Upper lobe of right lung (tissue), 1 donor: ENCODE measurements at regions not wholly inside any gene's neighbourhood (a gene's known extent, or its start where the extent isn't known, plus 50 kb on each side); places are given as distances from the start of the nearest gene placed in this dataset.
"Not testable (repeated sequence)": the region's sequence is repeated elsewhere in the genome, so short reads cannot be mapped to it uniquely, and the experiment has no call there.

ENCODE experiments used
- ATAC-seq: fragments of 200-7000 bp; cut with Tn5 transposase; one replicate; pipeline ENCODE4 v1.9.1; 2020; ENCODE audit warnings: mild to moderate bottlenecking, moderate library complexity
- DNase-seq: peaks from one replicate; pipeline ENCODE4 v3.0.0-alpha.2; 2020
- H3K27ac ChIP-seq: fragments of 200-600 bp; one replicate; pipeline ENCODE4 v1.8.0; 2022
- H3K27me3 ChIP-seq: fragments of 200-600 bp; one replicate; pipeline ENCODE4 v1.8.0; 2022; ENCODE audit warnings: mild to moderate bottlenecking
- H3K36me3 ChIP-seq: fragments of 200-600 bp; one replicate; pipeline ENCODE4 v1.8.0; 2022
- H3K4me1 ChIP-seq: fragments of 200-600 bp; one replicate; pipeline ENCODE4 v1.8.0; 2022
- H3K4me3 ChIP-seq: fragments of 200-600 bp; one replicate; pipeline ENCODE4 v1.8.0; 2022; ENCODE audit warnings: mild to moderate bottlenecking
- H3K9me3 ChIP-seq: fragments of 200-600 bp; one replicate; pipeline ENCODE4 v1.8.0; 2022
- intact Hi-C: fragments of 100-400 bp; cut with DNase I; formaldehyde crosslinking; loops from one replicate; pipeline ENCODE4 v1.11.0; 2022
- donor health status: DM: no; HTN: yes; CAD: no; lungs with severe emphysema.

DNA sequence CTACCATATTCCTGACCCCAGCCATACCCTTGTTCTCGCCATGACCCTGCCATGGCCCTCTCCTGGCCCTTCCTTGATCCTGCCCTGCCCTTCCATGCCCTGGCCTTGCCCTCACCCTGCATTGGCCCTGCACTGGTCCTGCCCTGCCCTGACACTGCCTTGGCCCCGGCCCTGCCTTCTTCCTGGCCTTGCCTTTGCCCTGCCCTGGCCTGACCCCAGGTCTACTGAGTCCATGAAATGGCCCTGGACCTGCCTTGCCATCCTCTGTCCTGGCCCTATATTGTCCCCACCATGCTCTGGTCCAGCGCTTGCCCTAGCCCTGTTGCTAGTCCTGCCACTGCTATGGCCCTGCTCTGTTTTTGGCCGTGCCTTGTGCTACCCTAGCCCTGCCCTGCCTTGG is 536.1 kb downstream of the FOXD4L6 start:
- peak; percentile 40 for DNase-seq
- ATAC-seq, H3K36me3 ChIP-seq, H3K9me3 ChIP-seq, H3K4me1 ChIP-seq, H3K27me3 ChIP-seq, intact Hi-C loops, H3K4me3 ChIP-seq, H3K27ac ChIP-seq: not testable (repeated sequence)

DNA sequence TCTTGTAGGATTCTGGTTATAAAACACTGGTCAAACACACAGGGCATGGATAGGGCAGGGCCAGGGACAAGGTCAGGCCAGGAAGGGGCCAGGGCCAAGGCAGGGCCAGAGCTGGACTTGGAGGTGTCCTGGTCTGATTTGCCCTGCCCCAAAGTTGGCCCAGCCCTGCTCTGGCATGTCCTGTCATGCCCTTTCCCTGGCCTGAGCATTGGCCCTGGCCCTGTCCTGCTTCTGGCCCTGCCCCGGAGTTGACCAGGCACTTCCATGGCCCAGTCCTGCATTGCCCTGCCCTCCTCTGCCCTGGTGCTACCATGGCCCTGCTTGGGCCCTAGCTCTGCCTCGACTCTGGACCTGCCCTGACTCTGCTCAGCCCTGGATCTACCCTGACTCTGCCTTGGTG is 536.6 kb downstream of the FOXD4L6 start:
- intact Hi-C loops, H3K27ac ChIP-seq, H3K4me3 ChIP-seq, H3K36me3 ChIP-seq, H3K4me1 ChIP-seq, H3K27me3 ChIP-seq, H3K9me3 ChIP-seq, ATAC-seq: not testable (repeated sequence)
- peak; percentile 59 for DNase-seq

DNA sequence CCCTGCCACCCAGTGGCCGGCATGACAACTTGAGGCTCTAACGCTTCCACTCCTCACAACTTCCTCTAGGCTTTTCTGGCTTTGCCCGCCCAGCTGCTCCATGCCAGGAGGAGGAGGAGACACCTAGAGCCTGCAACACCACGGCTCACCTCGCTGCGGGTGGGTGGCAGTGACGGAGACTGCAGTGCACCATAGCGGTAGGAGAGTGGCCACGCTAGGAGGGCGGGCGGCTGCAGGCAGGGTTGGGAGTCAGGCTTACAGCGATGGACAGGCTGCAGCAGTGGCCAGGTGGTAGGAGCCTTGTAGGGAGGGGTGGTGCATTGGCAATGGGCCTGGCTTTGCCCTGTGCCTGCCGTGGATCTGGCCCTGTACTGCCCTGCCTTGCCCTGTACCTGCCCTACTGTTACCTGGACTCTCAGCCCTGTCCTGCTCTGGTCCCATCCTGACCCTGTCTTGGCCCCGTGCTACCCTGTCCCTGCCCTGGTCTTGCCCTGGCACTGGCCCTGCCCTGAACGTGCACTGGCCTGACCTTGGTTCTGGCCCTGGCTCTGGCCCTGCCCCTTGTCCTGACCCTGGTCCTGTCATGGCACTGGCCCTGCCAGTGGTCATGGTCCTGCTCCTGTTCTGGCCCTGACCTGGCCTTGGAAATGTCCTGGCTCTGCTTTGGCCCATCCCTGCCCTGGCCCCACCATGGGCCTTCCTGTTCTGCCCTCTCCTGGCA is 540.8 kb downstream of the FOXD4L6 start:
- H3K4me1 ChIP-seq, H3K9me3 ChIP-seq, H3K27ac ChIP-seq, H3K27me3 ChIP-seq, H3K4me3 ChIP-seq, H3K36me3 ChIP-seq, intact Hi-C loops, ATAC-seq: not testable (repeated sequence)
- DNase-seq, result peak; percentile 42

DNA sequence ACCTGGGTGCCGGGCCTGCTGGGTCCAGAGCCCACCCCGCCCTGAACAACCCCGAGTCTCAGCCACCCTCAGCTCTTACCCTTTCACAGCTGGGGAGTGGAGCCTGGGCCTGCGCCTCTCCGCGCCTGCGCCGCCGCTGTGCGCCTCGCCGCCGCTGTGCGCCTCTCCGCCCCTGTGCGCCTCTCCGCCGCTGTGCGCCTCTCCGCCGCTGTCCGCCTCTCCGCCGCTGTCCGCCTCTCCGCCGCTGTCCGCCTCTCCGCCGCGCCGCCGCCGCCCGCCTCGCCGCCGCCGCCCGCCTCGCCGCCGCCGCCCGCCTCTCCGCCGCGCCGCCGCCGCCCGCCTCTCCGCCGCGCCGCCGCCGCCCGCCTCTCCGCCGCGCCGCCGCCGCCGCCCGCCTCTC is 544.4 kb downstream of the FOXD4L6 start:
- ATAC-seq, H3K4me3 ChIP-seq, H3K27me3 ChIP-seq, intact Hi-C loops, DNase-seq, H3K4me1 ChIP-seq, H3K9me3 ChIP-seq, H3K27ac ChIP-seq, H3K36me3 ChIP-seq: not testable (repeated sequence)

DNA sequence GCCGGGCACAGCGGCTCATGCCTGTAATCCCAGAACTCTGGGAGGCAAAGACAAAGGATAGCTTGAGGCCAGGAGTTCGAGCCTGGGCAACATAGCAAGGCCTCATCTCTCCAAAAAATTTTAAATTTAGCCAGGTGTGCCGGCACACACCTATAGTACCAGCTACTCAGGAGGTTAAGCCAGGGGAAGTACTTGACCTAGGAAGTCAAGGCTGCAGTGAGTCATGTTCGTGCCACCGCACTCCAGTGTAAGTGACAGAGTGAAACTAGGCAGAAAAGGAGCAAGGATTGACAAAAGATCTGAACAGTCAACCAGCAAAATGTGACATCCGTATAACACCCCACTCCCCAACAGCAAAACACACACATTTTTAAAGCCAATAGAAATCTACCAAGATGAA is 545.3 kb downstream of the FOXD4L6 start:
- DNase-seq, intact Hi-C loops, H3K27me3 ChIP-seq, H3K9me3 ChIP-seq, H3K27ac ChIP-seq, H3K4me1 ChIP-seq, H3K36me3 ChIP-seq, ATAC-seq, H3K4me3 ChIP-seq: not testable (repeated sequence)

DNA sequence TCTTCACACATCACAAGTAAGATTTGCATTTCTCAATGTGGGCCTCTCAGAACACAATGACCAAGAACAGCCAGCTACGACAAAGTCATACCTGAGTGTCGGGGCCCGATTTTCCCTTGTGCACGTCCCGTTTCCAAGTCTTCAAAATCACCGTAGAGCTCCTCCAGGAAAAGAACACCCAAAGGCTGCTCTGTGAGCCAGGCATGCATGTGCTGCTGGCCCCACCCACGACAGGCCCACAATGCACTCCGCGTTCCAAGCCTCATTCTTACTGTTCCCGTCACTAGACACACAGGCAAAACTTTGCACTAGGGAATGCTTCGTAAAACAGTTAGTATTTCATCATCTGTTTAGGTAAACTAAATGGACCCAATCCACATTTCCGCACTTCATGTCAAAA is 549.6 kb downstream of the FOXD4L6 start:
- H3K27ac ChIP-seq, H3K27me3 ChIP-seq, H3K36me3 ChIP-seq, H3K4me1 ChIP-seq, ATAC-seq, H3K4me3 ChIP-seq, DNase-seq, H3K9me3 ChIP-seq, intact Hi-C loops: not testable (repeated sequence)
